Fibroblast of lung (primary cell): ENCODE measurements at regions not wholly inside any gene's neighbourhood (a gene's known extent, or its start where the extent isn't known, plus 50 kb on each side); places are given as distances from the start of the nearest gene placed in this dataset.

ENCODE experiments used
- EZH2 ChIP-seq: IDR thresholded peaks from 2 replicates; pipeline ENCODE4 v1.5.1; 2012; ENCODE audit warnings: low read length, control low read depth, mild to moderate bottlenecking; ENCODE audit errors: missing control alignments
- TF ChIP-seq, protein P1 (sequence below), 2 donors: IDR thresholded peaks in 1 of 2; conservative IDR thresholded peaks in 1 of 2; 1 replicate in 1 of 2; 2 replicates in 1 of 2; pipeline ENCODE4 v1.5.1; 2011 to 2012; ENCODE audit warnings: low read length in 2 of 2, control low read depth in 1 of 2, inconsistent platforms in 1 of 2, low read depth in 1 of 2, mild to moderate bottlenecking in 1 of 2

DNA sequence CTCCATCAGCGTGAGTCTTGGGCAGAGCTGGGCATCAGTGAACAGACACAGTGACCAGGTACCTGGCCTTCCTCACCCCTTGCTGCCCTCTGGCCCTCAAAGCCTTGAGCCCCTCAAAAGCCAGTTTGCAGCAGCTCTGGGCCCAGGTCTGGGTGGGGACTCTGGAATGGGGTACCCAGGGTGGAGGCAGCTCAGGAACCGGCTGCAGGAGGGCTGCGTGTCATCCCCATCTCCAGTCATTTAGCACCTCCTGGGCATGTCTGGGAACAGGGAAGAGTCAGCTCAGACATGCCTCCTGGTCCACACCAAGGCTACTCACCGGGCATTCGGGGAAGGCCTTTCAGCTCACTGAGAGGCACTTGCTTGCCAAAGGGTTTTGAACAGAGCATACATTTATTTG is 503.3 kb downstream of the TCERG1L start:
- TF ChIP-seq, protein P1, sequence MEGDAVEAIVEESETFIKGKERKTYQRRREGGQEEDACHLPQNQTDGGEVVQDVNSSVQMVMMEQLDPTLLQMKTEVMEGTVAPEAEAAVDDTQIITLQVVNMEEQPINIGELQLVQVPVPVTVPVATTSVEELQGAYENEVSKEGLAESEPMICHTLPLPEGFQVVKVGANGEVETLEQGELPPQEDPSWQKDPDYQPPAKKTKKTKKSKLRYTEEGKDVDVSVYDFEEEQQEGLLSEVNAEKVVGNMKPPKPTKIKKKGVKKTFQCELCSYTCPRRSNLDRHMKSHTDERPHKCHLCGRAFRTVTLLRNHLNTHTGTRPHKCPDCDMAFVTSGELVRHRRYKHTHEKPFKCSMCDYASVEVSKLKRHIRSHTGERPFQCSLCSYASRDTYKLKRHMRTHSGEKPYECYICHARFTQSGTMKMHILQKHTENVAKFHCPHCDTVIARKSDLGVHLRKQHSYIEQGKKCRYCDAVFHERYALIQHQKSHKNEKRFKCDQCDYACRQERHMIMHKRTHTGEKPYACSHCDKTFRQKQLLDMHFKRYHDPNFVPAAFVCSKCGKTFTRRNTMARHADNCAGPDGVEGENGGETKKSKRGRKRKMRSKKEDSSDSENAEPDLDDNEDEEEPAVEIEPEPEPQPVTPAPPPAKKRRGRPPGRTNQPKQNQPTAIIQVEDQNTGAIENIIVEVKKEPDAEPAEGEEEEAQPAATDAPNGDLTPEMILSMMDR (conservative IDR thresholded peaks at IDR 0.05 in 1 of 2, IDR thresholded peaks at IDR 0.05 in 1 of 2; ENCODE audit: low read depth in 1 of 2, low read length in 2 of 2): no peak
- TF ChIP-seq EZH2: no peak
